ENCODE measurements at regions not wholly inside any gene's neighbourhood (a gene's known extent, or its start where the extent isn't known, plus 50 kb on each side); places are given as distances from the start of the nearest gene placed in this dataset.
"Not testable (repeated sequence)": the region's sequence is repeated elsewhere in the genome, so short reads cannot be mapped to it uniquely, and the experiment has no call there.

- DNase-seq = no peak
These were observed 375.6 kb downstream of the ATP23 start for GRCh38 chr12:58316926-58317325.

- no peak for DNase-seq
These were observed 380.0 kb downstream of the ATP23 start for GRCh38 chr12:58321414-58321813.

GRCh38 chr12:58323676-58324075, 382.3 kb downstream of the ATP23 start:
- no peak for DNase-seq

- no peak for DNase-seq
These were observed 384.2 kb downstream of the ATP23 start for GRCh38 chr12:58325561-58325960.

DNA sequence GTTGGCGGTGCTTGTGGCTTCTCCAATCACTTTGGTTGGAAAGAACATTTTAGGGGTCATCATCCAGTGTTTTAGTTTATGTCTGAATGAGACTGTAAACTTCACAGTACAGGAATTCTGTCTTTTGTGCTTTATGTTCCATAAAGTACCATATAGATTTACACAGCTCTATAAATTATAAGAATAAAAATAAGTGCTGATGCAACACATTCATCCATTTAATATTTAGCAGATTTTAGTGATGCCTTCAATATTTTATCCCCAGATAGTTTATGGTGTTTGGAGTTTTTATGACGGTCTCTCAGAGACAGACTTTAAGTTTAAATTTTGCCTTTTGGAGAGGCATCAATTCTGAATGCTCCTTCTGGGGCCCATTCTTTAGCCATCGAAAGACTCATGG, 385.2 kb downstream of the ATP23 start:
- no peak for DNase-seq

- not testable (repeated sequence) for DNase-seq
These were observed 395.3 kb downstream of the ATP23 start for GRCh38 chr12:58336581-58337242.

- not testable (repeated sequence) for DNase-seq
These were observed 396.2 kb downstream of the ATP23 start for GRCh38 chr12:58337539-58337938.

DNA sequence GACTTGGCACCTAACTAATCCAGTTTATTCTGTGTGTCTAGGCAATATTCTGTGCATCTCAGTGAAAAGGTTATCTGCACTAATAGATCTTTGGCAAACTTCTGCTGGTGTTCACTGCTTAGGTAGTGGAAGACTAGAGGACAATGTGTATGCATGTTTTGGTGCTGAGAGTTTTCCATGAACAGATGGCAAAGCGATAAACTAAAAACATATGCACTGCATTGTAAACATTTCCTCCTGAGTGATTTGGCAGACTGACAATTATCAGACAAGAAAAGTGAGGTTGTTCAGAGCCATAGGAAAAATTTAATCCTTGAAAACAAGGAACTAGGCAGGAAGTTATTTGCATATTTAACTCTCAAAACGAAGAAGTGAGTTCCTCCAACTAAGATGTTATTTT, 400.4 kb downstream of the ATP23 start:
- no peak for DNase-seq

GRCh38 chr12:58342736-58343135, 401.4 kb downstream of the ATP23 start:
- no peak for DNase-seq

GRCh38 chr12:58346032-58346632, 404.8 kb downstream of the ATP23 start:
- DNase-seq = no peak

DNA sequence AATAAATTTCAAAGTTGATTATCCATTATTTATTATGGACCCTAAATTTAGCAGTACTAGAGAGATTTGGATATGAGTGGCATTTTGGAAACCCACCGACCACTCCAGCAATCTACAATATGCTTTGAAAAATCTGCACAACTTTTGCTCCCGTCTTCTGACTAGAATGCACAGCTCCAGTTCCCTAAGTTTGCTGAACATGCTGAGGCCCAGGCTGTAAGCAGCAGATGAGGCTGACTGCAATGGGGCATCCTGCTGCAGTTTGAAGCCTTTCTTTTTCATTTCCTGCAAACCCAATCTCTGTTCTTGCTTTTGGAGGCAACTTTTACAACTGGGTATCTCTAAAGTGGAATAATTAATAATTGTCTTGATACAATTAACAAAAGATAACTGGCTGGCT, 405.8 kb downstream of the ATP23 start:
- no peak for DNase-seq

DNA sequence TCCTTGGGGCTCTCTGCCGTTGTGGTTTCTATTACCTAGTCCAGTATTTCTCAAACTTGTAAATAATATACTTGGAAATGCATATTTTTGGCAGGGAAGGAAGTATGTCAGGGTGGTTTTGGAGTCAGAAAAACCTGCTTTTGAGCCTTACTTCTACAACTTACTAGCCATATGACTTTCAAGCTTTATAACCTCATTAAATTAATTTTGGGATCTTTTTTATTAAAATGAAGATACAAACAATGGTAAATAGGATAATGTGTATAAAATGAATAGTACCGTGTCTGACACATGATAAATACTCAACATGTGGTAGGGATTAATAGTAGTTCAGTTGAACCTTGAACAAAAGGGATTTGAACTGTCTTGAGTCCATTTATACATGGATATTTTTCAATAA, 406.3 kb downstream of the ATP23 start:
- no peak for DNase-seq

DNA sequence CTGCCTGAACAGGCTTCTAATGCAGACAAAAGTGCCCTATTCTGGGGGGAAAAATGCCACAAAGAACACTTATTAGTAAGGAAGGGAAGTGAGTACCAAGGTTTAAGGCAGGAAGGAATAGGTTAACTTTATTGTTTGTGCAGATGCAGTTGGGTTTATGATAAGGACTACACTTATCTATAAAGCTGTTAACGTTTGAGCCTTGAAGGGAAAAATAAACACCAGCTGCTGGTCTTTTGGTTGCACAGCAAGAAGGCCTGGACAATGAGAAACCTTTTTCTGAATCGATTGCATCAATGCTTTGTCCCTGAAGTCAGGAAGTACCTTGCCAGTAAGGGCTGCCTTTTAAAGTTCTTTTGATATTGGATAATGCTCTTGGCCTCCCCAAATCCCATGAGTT, 407.8 kb downstream of the ATP23 start:
- DNase-seq = no peak

GRCh38 chr12:58356794-58357193, 415.4 kb downstream of the ATP23 start:
- no peak for DNase-seq

GRCh38 chr12:58357511-58357910, 416.1 kb downstream of the ATP23 start:
- DNase-seq = no peak

- no peak for DNase-seq
These were observed 417.0 kb downstream of the ATP23 start for GRCh38 chr12:58358369-58358768.

GRCh38 chr12:58359084-58359483, 417.7 kb downstream of the ATP23 start:
- DNase-seq = no peak

DNA sequence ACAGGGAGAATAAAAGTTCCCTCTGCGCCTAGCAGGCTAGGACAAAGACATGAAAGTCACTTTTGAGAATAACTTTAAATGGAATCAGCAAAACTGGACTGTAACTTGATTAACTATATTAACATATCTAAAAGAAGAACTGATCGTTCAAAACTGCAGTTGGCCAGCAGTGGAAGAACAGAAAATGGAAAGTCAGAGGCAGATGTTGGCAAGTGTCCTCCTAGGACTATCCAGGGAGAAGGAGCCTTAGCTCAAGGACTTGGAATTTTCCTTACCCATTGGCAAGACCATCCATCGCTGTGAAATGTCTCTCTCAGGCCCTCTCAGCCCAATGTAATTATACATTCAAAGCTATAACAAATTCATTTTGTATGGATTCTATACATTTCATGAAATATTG, 419.7 kb downstream of the ATP23 start:
- DNase-seq = no peak

- DNase-seq = no peak
These were observed 422.6 kb downstream of the ATP23 start for GRCh38 chr12:58363971-58364370.

DNA sequence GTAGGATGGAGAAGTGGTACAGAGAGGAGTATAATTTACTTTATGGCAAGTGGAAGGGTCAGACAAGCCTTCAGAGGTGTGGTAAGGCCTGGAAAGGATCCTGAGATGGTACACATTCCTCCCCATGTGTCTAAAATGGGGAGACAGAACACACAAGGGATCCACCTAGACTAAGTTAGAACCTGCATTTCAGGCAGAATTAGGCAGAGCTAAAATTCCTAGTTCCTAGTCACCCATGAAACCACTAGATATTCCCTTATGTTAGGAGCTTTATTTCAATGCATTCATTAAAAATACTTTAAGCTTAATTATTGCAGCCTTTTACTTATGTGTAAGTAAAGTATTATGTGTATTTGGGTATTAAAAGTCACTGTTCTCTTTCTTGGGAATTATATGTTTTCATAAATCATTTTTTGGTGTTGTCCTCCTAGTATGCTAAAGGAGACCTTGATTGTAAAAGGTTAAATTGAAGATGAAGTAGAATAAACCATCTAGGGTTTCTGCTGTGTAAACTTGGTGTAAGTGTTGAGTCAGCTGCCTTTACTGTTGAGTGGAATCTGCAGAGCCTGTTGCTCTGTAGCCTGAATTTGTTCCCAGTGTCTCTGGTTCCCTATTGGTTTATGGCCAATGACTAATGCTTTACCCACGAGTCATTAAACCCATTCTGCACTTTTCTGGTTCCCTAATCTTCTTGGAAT, 423.2 kb downstream of the ATP23 start:
- DNase-seq = no peak

- no peak for DNase-seq
These were observed 423.7 kb downstream of the ATP23 start for GRCh38 chr12:58365087-58365390.

DNA sequence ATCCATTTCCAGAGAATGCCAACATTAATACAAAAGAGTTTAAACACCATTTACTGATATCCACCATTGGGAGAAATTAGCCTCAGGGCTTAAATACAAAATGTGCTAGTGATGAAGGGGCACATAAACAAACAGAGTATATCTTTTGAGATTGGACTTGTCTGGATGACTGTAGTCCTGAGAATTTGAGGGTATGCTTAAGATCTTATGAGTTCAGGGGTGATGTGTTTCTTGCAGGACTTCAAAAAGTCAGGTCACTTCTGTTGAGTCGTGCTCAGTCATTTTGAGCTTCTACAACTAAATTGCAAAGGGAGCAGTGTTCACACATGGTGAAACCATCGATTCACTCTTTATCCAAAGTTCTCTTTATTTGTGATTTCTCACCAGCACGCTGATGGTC, 425.7 kb downstream of the ATP23 start:
- DNase-seq = no peak

GRCh38 chr12:58368001-58368400, 426.6 kb downstream of the ATP23 start:
- DNase-seq = no peak

- no peak for DNase-seq
These were observed 428.2 kb downstream of the ATP23 start for GRCh38 chr12:58369576-58369975.

GRCh38 chr12:58372298-58372697, 430.9 kb downstream of the ATP23 start:
- no peak for DNase-seq
